HG02870 (cell line): ENCODE measurements at regions not wholly inside any gene's neighbourhood (a gene's known extent, or its start where the extent isn't known, plus 50 kb on each side); places are given as distances from the start of the nearest gene placed in this dataset.

Experiments
- ATAC-seq: cut with Tn5 transposase; IDR thresholded peaks from one replicate; pipeline ENCODE4 v1.9.1; 2021; ENCODE audit warnings: mild to moderate bottlenecking, moderate library complexity; ENCODE audit not compliant: unreplicated experiment

DNA sequence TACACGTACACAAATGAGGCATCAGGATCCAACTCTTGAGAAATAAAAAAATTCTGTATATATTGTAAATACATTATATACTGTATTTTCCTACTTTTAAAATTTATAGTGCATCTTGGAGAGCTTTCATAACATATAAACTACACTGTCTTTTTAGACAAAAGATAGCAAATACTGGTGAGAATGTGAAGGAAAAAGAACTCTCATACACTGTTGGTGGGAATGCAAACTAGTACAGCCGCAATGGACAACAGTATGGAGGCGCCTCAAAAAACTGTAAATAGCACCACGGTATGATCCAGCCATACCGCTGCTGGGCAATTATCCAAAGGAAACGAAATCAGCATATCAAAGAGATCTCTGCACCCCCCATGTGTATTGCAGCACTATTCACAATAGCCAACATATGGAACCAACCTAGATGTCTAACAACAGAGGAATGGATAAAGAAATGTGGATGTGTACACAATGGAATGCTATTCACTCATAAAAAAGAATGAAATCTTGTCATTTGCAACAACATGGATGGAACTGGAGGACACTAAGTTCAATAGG, 292.4 kb downstream of the EFNB2 start:
- ATAC-seq = no peak

DNA sequence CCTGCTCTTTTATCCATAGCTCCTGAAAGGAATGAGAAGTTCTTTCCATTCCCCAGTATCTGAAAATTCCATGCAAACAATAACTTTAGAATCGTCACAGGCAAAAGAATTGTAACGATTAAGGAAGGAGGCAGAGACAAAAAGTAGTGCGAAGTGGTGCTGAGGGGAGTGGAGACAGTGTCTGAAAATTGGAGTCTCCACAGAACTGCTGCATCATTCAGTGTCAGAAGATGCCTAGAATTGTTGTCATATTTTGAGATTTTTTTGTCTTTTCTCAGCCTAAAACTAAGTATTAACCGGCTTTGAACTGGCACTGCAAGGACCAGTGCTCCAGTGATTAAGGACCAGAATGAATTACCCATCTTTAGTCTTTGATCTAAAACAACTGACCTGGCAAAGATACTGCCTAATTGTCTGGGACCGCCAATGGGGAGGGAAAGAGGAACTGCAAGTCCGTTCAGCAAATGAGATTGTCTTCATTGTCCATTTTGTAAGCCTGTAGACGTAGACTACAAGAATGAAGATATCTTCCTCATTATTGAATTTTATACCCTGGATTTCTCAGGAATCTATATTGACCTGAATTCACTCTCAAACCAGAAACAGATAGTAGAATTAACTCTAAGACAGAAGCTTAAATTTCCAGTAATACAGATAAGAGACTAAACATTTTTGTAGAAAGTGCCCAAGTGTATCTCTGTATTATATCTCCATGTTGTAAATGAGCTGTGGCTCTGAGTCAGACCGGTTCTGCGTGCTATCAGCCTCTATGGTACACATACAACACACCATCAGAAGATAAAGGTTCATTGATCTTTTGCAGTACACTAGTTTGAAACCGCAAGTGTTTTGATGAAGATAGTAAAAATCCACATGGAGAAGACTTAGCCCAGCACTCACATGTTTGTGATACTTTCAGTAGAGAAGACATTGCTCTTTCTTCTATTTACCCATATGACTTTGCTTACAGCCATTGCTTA, 293.2 kb downstream of the EFNB2 start:
- ATAC-seq = no peak

DNA sequence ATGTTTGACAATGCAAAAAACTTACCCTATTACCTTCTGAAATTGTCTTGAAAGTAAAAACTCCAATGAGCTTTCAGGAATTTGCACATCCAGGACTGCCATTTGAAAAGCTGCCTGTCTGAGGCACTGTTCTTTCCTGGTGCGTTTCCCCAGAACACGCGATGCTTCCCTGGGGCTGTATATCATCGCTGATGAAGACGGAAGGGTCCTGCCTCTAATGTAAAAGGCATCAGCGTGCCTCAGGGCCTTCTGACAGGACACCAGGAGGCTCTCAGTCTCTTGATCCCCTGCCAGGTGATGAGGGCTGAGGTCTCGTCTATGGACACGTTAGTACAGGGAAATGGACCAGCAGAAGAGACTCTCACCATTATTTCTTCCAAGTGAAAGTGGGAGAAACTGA, 296.8 kb downstream of the EFNB2 start:
- no peak for ATAC-seq

DNA sequence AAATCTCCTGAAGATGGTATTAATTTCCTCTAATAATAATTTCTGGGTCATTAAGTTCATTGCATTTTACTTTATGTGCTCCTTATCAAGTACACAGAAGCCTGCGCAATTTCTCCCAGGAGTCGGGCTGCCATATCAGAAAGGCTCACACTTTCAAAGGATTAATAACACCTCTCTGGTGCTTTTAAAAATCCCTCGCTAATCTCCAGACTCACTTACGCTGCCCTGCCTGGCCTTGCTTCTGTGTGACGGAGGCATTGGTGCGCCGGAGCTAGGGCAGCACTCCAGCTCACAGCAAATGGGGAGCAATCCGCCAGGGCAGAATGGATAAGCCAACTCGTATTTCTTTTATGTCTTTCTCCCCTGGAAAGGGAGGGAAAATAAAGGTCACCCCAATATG, 300.8 kb downstream of the EFNB2 start:
- no peak for ATAC-seq

DNA sequence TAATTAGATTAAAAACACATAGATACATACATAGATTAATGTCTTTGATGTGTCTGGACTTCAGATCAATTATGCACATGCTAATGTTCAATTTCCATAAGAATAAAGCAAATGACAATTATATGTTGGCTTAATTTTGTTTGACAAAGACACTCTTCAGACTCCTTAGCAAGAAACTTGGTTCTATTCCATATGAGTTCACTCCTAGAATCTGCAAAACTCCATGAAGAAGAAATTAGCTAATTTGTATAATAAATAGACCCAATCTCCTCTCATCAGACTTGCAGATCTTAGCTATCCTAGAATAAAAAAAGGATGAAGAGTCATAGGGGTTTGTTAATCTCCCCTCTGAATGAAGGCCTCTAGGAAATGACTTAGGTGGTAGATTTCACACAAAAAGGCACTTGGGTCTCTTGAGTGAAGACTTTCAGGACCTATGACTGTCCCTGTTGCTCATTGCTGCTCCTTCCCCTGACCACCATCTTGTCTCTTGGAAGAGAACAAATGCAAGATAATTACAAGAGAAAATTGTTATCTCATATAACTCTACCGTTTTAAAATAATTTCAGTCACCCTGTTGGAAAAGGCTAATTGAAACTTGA, 302.2 kb downstream of the EFNB2 start:
- no peak for ATAC-seq

DNA sequence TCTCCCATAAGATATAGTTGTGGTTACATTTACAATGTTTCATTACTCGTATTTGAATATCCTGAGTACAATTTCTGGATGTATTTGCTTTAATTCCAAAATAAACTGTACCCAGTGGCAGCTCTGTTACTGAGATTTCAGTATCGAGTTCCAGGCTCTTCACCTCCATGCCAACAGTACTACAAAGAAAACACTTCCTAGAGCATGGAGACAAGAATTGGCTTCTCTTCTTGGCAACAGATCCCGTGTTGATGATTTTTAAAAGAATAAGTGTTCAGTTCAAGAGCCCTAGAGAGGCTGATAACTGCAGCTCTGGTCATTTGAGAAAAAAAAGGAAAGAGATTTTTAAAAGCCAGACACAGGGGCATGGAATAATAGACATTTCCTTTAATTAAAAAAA, 302.8 kb downstream of the EFNB2 start:
- no peak for ATAC-seq

DNA sequence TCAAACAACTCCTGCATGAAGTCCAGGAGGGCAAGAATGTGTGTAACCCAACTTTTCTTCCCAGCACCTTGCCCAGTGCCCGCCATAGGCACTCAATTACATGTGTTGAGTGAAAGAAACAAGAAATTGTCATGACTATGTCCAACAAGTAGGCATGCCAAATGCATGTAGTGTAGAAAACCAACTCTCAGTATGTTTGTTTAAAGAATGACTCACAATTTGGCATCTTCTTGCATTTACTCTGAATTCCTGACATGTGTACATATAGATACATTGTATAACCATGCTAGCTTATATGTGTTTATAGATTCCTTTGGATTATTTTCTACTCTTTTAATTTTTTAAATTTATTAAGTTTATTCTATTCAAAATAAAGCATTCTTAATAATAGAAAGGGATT, 305.0 kb downstream of the EFNB2 start:
- ATAC-seq = no peak

DNA sequence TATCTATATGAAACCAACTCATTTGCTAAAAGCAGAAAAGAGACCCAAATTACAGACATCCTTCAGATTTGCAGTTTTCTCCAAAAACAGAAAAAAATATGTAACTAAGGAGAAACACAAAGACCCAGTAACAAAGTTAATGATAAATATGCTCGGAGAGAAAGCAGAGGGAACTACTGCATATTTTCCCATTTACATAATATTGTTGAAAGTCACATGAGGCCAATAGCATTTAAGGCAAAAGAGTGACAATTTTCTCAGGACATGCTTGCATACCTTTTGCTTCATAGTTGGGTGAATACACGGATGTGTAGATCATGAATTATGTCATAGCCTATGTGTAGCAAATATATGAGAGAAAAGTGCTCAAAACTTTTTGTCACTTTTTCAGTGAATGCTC, 310.3 kb downstream of the EFNB2 start:
- ATAC-seq = no peak

DNA sequence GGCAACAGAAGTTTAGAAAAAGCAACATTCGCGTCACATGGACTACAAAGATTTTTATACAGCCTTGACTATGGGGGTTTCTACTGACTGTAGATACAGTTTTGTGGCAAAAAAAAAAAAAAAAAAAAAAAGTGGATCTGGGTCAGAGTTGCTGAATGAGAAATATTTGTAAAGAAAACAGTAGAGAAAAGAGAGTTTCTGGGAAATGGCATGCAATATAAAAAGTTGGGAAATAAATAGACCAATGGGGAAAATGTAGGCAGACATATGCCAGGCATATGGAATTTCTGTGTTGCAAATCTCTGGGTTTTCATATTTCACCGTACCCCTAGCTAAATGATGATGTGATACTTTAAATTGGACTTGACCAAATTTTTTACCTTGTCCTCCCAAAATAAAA, 315.3 kb downstream of the EFNB2 start:
- ATAC-seq = no peak

DNA sequence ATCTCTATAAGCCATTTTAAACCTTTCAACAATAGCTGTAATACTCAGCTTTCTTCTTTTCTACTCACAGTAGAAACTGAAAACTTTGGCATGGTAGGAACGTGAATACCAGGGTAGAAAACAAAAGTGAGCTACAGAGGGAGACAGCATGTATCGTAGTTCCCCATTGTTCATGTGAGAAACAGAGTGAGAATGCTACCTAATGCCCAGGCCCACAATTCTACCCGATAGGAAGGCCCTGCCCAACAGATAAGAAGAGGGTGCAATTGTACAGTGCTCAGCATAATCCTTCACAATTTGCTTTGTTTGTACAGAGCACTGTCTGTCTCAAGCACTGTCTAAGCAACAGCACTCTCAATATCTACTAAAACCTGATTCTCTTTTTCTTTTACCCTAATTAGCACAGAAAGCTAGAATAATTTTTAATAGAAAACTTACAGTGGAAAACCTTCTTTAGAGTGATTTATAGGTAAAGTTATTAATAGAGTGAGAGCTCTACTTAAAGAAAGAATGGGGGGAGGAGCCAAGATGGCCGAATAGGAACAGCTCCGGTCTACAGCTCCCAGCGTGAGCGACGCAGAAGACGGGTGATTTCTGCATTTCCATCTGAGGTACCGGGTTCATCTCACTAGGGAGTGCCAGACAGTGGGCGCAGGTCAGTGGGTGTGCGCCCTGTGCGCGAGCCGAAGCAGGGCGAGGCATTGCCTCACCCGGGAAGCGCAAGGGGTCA, 322.3 kb downstream of the EFNB2 start:
- ATAC-seq = no peak

DNA sequence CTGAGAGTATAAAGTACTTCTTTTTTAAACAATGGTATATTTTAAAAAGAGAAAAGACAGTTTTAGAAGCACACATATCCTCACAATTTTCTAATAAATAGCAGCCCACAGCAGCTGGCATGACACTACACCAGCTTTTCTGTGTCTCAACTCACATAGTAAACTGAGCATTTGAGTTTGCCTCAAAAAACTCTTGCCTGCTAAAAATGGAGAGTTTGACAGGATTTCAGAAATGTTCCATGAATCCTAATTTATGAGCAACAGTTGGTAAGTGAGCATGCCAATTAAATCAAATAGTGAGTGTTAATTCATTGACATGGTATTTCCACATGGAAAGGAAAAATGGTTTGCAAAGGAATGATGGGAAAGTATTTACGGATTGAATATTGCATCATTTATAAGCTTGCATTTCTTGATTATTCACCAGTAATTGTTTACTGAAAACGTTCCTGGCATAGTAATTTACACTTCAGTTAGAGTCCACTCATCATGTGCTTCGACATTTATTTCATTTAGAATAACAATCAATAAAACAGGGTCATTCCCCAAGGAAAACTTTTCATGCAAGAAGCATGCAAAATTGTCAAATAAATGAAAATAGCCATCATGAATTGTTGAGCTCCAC, 323.0 kb downstream of the EFNB2 start:
- no peak for ATAC-seq

DNA sequence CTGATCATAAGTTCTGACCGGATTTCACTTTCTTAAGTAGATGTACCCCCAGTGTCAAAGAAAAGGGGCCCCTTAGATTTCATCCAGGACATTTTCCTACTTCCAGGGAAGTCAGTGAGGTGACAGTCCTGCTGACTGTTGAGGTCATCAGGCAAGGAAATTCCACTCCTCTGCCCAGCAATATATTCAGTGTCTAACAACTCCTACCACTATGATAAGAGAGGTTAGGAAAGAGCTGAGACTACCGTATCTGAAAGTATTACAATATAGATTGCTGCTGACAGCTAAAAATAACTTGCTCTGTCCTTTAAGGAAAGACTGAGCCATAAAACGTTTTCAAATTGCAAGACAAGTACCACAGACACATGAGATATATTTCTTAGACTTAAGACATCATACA, 325.1 kb downstream of the EFNB2 start:
- ATAC-seq = no peak

DNA sequence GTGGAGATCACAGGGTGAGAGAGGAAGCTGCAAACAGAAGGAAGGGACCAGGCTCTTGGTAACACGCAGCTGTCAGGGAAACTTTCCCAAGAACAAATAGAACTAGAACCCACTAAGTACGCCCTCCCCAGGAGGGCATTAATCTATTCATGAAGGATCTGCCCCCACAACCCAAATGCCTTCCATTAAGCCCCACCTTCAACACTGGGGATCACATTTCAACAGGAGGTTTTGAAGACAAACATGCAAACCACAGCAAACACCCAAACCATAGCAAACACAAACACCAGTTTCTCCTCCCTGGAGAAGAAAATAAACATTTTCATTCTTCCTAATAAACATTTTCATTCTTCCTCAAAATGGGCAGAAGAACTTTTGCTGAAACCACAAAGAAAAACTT, 329.6 kb downstream of the EFNB2 start:
- no peak for ATAC-seq

DNA sequence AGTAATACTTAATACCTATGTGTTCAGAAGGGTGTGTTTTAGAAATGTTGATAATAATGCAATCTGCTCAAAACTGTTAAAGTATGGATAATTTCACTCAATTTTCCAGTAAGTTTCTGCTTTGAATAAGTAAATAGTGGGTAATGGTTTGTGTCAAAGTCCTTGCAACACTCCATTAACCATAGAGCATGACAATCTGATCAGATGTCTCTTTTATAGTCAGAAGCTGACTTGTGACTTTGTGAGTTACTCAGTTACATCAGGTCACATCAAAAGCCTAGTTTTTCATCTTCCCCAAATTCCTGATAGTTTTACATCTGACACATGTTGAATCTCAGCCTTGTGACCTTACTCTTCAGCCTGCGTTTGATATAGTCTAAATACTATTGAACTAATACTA, 338.0 kb downstream of the EFNB2 start:
- ATAC-seq = no peak

DNA sequence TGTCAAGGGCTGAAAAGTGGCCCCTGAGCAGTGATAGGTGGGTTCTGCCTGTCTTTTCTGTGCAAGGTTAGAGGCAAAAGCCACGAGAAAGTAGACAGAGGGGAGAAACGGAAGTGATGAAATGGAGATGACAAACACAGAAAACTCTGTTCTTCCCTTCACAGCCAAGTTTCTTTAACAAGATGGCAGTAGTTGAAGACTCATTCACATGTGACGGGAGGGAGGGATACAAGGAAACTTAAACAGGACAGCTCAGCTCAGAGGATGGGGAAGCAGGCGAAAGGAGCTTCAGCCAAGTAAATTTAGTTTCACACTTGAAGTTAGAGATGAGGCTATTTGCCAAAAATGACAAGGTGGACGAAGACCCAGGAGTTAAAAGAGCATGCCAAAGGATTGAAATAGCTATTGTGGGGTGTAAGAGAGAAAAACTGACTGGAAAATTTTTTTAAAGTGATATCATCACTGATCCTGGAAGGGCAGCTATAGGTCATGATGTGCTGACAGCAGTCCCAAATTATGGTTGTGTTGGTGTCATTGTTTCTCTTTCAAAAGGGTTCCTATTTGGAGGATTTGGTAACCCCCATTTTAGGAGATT, 347.9 kb downstream of the EFNB2 start:
- ATAC-seq = no peak

DNA sequence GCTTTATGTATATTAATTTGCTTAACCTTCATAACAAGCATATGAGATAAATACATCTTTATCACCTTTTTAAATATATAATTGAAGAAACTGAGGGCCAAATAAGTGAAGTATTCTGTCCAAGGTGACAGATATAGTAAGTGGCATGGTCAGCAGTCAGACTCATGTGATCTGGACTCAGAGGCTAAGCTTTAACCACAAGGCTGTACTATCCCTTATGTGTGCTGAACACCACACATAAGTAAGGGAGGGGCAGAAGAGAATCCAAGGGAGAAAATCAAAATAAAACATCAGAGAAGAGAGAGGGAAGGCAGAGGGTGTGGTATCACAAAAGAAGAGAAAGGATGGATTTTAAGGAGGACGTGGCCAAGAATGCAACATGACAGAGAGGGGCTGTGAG, 348.4 kb downstream of the EFNB2 start:
- no peak for ATAC-seq

DNA sequence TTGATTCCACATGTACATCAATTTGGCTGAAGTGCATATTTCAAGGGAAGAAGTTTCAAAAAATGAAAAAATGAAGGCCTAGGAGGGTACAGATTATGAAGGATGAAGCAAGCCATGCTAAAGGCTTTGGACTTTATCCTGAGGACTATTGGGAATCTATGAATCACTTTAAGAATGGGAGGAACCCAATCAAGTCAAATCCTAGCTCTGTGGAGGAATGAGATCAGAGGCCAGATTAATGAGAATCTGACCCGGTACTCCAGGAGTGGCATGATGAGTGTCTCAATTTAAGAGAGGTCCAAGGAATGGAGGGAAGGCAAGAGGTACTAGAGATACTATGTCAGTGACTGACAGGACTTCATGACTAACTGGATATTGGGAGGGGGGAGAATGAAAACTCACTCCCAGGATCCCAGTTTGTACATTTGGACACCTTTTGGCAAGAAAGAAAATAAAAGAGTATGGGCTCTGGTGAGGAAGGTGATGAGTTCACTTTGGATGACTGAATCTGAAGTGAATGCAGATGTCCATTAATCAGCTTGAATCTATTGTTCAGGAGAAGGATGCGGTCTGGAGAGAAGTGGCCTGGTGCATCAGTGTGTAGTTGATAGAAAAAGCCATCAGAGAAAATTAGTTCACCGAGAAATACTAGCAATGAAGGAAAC, 349.0 kb downstream of the EFNB2 start:
- no peak for ATAC-seq

DNA sequence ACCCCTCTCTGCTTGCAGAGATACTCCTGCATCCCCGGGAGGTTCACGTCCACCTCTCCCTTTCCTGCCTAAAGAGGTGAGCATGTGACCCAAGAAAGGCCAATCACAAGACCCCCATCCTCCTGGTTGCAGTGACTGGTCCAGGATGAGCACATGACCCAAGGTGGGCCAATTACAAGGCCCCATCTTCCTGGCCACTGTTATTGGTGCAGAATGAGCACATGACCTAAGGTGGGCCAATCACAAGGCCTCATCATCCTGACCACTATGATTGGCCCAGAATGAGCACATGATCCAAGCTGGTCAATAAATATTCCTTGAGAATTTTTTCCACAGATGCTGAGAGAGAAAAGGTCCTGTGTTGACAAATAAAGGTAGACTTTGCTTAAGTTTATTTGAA, 350.7 kb downstream of the EFNB2 start:
- no peak for ATAC-seq

DNA sequence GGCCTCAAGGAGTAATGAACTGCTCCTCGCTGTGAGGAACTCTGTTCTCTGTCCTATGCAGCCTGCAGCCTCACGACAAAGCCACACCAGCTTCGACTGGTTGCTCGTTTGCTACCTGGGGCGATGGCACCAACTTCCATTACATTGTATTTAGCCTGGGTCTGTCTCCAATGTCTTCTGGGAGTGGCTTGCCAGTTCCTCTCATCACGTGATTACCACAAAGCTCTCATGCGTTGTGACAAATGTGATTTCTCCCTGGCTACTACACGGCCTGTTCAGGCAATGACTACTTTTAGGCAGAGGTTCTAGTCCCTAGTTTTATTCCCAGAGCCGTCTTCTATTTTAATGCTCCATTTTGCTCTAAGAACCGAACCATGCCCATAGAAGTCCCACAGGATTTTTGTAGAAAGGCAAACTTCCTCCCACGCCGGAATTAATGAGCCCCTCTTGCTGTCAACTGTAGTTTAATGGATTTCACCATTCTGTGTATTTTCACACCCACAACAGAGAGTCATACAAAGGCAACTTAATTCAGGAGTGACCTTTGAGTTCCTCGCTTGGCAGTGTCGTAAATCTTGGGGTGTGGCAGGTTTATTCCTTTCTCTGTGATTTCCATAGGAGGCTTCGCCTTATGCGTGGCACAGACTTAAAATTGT, 351.9 kb downstream of the EFNB2 start:
- ATAC-seq = no peak

DNA sequence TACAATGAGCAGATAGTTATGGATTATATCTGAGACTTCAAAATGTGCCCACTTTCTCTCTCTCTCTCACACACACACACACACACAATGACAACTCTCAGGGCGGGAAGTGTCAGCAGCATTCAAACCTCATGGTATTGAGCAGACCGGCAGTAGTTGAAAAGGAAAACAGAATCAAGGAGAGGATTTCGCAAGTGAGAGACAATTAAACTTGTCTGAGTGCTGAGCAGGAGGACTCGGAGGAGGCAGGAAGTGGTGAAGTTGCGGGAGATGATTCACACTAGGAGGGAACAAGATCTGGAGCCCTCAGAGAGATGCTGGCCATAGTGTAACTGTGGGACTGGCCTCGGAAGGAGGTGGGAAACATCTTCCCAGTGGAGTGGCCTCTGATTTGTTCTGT, 353.1 kb downstream of the EFNB2 start:
- ATAC-seq = no peak
